OCI-LY3 (cell line): ENCODE measurements at regions not wholly inside any gene's neighbourhood (a gene's known extent, or its start where the extent isn't known, plus 50 kb on each side); places are given as distances from the start of the nearest gene placed in this dataset.

Experiments used
- CTCF ChIP-seq: fragments of 200-600, 300-600 bp; sonication (generic); IDR thresholded peaks from 2 replicates; pipeline ENCODE4 v1.5.1; 2014; ENCODE audit warnings: antibody characterized with exemption, low read length, low read depth
- EZH2phosphoT487 ChIP-seq: fragments of 200-600 bp; shearing (Covaris generic); IDR thresholded peaks from 2 replicates; pipeline ENCODE4 v1.6.1; 2018; ENCODE audit warnings: antibody characterized with exemption, mixed run types, low read depth

DNA sequence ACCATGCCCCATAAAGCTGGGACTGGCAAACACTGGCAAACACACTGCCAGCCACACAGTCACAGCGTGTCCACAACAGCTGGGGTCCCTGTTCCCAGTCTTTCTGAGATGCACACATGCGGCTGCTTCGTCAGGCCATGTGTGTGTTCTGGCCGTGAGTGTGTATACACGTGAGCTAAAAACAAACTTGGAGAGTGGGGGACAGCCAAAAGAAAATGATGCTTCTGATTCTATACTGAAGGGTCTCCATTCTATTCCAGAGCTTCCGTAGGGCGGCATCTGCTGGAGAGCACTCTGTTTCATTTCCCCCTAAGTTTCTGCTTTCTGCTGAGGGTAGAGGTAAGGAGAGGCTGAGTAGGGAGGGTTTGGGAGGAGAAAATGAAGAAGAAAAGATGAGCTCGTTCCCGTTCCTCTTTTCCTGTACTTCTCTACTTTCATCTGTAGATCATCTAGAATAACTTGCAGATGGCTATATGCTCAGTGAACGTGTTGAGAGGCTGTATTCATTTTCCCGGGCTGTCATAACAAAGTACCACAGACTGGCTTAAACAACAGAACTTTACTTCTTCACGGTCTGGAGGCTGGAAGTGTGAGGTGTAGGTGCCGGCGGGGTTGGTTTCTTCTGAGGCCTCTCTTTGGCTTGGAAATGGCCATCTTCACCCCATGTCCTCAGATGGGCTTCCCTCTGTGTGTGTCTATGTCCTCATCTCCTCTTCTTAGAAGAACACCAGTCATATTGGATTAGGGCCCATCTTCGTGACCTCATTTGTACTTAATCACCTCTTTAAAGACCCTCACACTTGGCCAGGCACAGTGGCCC is 151.6 kb downstream of the TOMM20 start:
- TF ChIP-seq CTCF (peak; percentile 62), EZH2phosphoT487 (no peak)
